Astrocyte of the spinal cord (primary cell): ENCODE measurements at regions not wholly inside any gene's neighbourhood (a gene's known extent, or its start where the extent isn't known, plus 50 kb on each side); places are given as distances from the start of the nearest gene placed in this dataset.

Source experiments
- DNase-seq: peaks from one replicate; pipeline ENCODE4 v3.0.0; 2011; ENCODE audit warnings: low read depth, low spot score
- H3K4me3 ChIP-seq: 2 replicates; pipeline ENCODE4 v1.5.1; 2011; ENCODE audit warnings: low read depth, mild to moderate bottlenecking, low read length, moderate library complexity
- CTCF ChIP-seq: IDR thresholded peaks from 2 replicates; pipeline ENCODE4 v1.5.1; 2012; ENCODE audit warnings: low read depth, mild to moderate bottlenecking, low read length, inconsistent platforms
- in situ Hi-C: cut with HindIII; loops from 2 replicates; pipeline ENCODE4 v1.10.0; 2017; ENCODE audit warnings: low sequenced_read_pairs

- peak; percentile 3 for DNase-seq
- in situ Hi-C loops: no loop called here
- no peak overlapping the region for H3K4me3 ChIP-seq
- no peak for TF ChIP-seq CTCF
These were observed 74.5 kb downstream of the UCHL1 start for GRCh38 chr4:41331224-41331623.

GRCh38 chr4:41332510-41333054, 75.9 kb downstream of the UCHL1 start:
- H3K4me3 ChIP-seq: no peak overlapping the region
- in situ Hi-C loops: no loop called here
- no peak for TF ChIP-seq CTCF
- no peak for DNase-seq

- in situ Hi-C loops: no loop called here
- no peak for TF ChIP-seq CTCF
- no peak for DNase-seq
- no peak overlapping the region for H3K4me3 ChIP-seq
These were observed 77.5 kb downstream of the UCHL1 start for GRCh38 chr4:41334182-41334581.

- no peak overlapping the region for H3K4me3 ChIP-seq
- DNase-seq: peak; percentile 54
- no peak for TF ChIP-seq CTCF
- in situ Hi-C loops: no loop called here
These were observed 83.4 kb downstream of the UCHL1 start for GRCh38 chr4:41339812-41340809.

- no peak for DNase-seq
- no peak for TF ChIP-seq CTCF
- H3K4me3 ChIP-seq: no peak overlapping the region
- in situ Hi-C loops: no loop called here
These were observed 89.8 kb downstream of the UCHL1 start for GRCh38 chr4:41346306-41347061.

- no peak overlapping the region for H3K4me3 ChIP-seq
- DNase-seq: no peak
- in situ Hi-C loops: no loop called here
- no peak for TF ChIP-seq CTCF
These were observed 92.3 kb downstream of the UCHL1 start for GRCh38 chr4:41349021-41349420.
